ENCODE measurements at regions not wholly inside any gene's neighbourhood (a gene's known extent, or its start where the extent isn't known, plus 50 kb on each side); places are given as distances from the start of the nearest gene placed in this dataset.
"Not testable (repeated sequence)": the region's sequence is repeated elsewhere in the genome, so short reads cannot be mapped to it uniquely, and the experiment has no call there.

GRCh38 chr2:177002983-177003382, 209.6 kb upstream of the HNRNPA3 start:
- CTCF ChIA-PET = no interaction called here
- Histone ChIP-seq H3K27me3 (ENCODE audit: control insufficient read depth, insufficient read depth, low read length) (no peaks in the 10 kb centered on the region), H3K27ac (ENCODE audit: low read depth, low read length) (no peak overlapping the region), H3K4me3 (ENCODE audit: low read depth, low read length) (no peak overlapping the region), H3K9me3 (ENCODE audit: control insufficient read depth, insufficient read depth, low read length) (peaks cover 4% of the 10 kb centered on the region; the same call in 1 of the 2 replicates)
- DNase-seq (ENCODE audit: low read depth, low spot score) = no peak
- TF ChIP-seq CTCF (IDR thresholded peaks at IDR 0.05; ENCODE audit: low read depth, low read length) = no peak
- POLR2A ChIA-PET = no interaction called here

- POLR2A ChIA-PET; CTCF ChIA-PET; H3K27ac ChIP-seq (ENCODE audit: low read depth, low read length); H3K9me3 ChIP-seq (ENCODE audit: control insufficient read depth, insufficient read depth, low read length); DNase-seq (ENCODE audit: low read depth, low spot score); H3K27me3 ChIP-seq (ENCODE audit: control insufficient read depth, insufficient read depth, low read length); H3K4me3 ChIP-seq (ENCODE audit: low read depth, low read length): not testable (repeated sequence)
Measured at GRCh38 chr2:177007726-177008125, 204.9 kb upstream of the HNRNPA3 start.

GRCh38 chr2:177008662-177009061, 203.9 kb upstream of the HNRNPA3 start:
- H3K27ac ChIP-seq (ENCODE audit: low read depth, low read length); DNase-seq (ENCODE audit: low read depth, low spot score); H3K4me3 ChIP-seq (ENCODE audit: low read depth, low read length); CTCF ChIA-PET; POLR2A ChIA-PET; H3K27me3 ChIP-seq (ENCODE audit: control insufficient read depth, insufficient read depth, low read length); H3K9me3 ChIP-seq (ENCODE audit: control insufficient read depth, insufficient read depth, low read length): not testable (repeated sequence)

GRCh38 chr2:177010146-177010545, 202.4 kb upstream of the HNRNPA3 start:
- TF ChIP-seq CTCF (IDR thresholded peaks at IDR 0.05; ENCODE audit: low read depth, low read length) = no peak
- ChIA-PET POLR2A (no interaction called here), CTCF (no interaction called here)
- DNase-seq (ENCODE audit: low read depth, low spot score) = no peak
- Histone ChIP-seq H3K27ac (ENCODE audit: low read depth, low read length) (no peak overlapping the region), H3K4me3 (ENCODE audit: low read depth, low read length) (no peak overlapping the region), H3K9me3 (ENCODE audit: control insufficient read depth, insufficient read depth, low read length) (peaks cover 4% of the 10 kb centered on the region; the same call in 1 of the 2 replicates), H3K27me3 (ENCODE audit: control insufficient read depth, insufficient read depth, low read length) (no peaks in the 10 kb centered on the region)

GRCh38 chr2:177010861-177011260, 201.7 kb upstream of the HNRNPA3 start:
- POLR2A ChIA-PET = no interaction called here
- TF ChIP-seq CTCF (IDR thresholded peaks at IDR 0.05; ENCODE audit: low read depth, low read length) = no peak
- peaks cover 4% of the 10 kb centered on the region; the same call in 1 of the 2 replicates for H3K9me3 ChIP-seq (ENCODE audit: control insufficient read depth, insufficient read depth, low read length)
- H3K27me3 ChIP-seq (ENCODE audit: control insufficient read depth, insufficient read depth, low read length) = no peaks in the 10 kb centered on the region
- DNase-seq (ENCODE audit: low read depth, low spot score) = no peak
- no peak overlapping the region for H3K27ac ChIP-seq (ENCODE audit: low read depth, low read length)
- CTCF ChIA-PET = no interaction called here
- no peak overlapping the region for H3K4me3 ChIP-seq (ENCODE audit: low read depth, low read length)

GRCh38 chr2:177014946-177015345, 197.6 kb upstream of the HNRNPA3 start:
- Histone ChIP-seq H3K27ac (ENCODE audit: low read depth, low read length) (no peak overlapping the region), H3K27me3 (ENCODE audit: control insufficient read depth, insufficient read depth, low read length) (no peaks in the 10 kb centered on the region), H3K4me3 (ENCODE audit: low read depth, low read length) (no peak overlapping the region), H3K9me3 (ENCODE audit: control insufficient read depth, insufficient read depth, low read length) (no peaks in the 10 kb centered on the region)
- TF ChIP-seq CTCF (IDR thresholded peaks at IDR 0.05; ENCODE audit: low read depth, low read length) = no peak
- POLR2A ChIA-PET = no interaction called here
- no peak for DNase-seq (ENCODE audit: low read depth, low spot score)
- CTCF ChIA-PET = no interaction called here

All from AG04450 (cell line).